Calu3 (cell line): ENCODE measurements at regions not wholly inside any gene's neighbourhood (a gene's known extent, or its start where the extent isn't known, plus 50 kb on each side); places are given as distances from the start of the nearest gene placed in this dataset.

Experiments
- BruUV-seq: library from RNA; stranded (reverse); fragments of 400-500 nt; replicated peaks from 2 replicates; lab custom pipeline; 2021; lab: Mats Ljungman, UMichigan
- CTCF ChIA-PET: fragments of 300-600 bp; sonication (Branson Sonifier 250); formaldehyde crosslinking; loops from one replicate; lab custom pipeline; 2022; ENCODE audit warnings: antibody characterized with exemption; lab: Charles Lee
- DNase-seq: peaks from one replicate; pipeline ENCODE4 v3.0.0; 2022
- H3K27ac Mint-ChIP-seq: one replicate; pipeline ENCODE4 v1.8.0; 2022; ENCODE audit warnings: mixed read lengths; ENCODE audit not compliant: unreplicated experiment
- H3K27me3 Mint-ChIP-seq: one replicate; pipeline ENCODE4 v1.8.0; 2022; ENCODE audit warnings: mixed read lengths; ENCODE audit not compliant: unreplicated experiment
- H3K36me3 Mint-ChIP-seq: one replicate; pipeline ENCODE4 v1.8.0; 2022; ENCODE audit warnings: mild to moderate bottlenecking, moderate library complexity, mixed read lengths; ENCODE audit not compliant: insufficient read depth, unreplicated experiment
- H3K4me1 Mint-ChIP-seq: one replicate; pipeline ENCODE4 v1.8.0; 2022; ENCODE audit warnings: mild to moderate bottlenecking, low read depth, mixed read lengths; ENCODE audit not compliant: unreplicated experiment
- H3K4me3 Mint-ChIP-seq: one replicate; pipeline ENCODE4 v1.8.0; 2022; ENCODE audit warnings: mild to moderate bottlenecking, low read depth, moderate library complexity, mixed read lengths; ENCODE audit not compliant: unreplicated experiment
- H3K9me3 Mint-ChIP-seq: one replicate; pipeline ENCODE4 v1.8.0; 2022; ENCODE audit warnings: low read depth, mixed read lengths; ENCODE audit not compliant: unreplicated experiment
- intact Hi-C: fragments of 100-400 bp; cut with micrococcal nuclease; formaldehyde crosslinking; loops from one replicate; pipeline ENCODE4 v1.10.0; 2022; ENCODE audit not compliant: unreplicated experiment
- TF ChIP-seq, protein P1 (sequence below): fragments of 200-600 bp; IDR thresholded peaks from one replicate; pipeline ENCODE4 v1.8.0; 2022; ENCODE audit warnings: antibody characterized with exemption; ENCODE audit not compliant: unreplicated experiment

DNA sequence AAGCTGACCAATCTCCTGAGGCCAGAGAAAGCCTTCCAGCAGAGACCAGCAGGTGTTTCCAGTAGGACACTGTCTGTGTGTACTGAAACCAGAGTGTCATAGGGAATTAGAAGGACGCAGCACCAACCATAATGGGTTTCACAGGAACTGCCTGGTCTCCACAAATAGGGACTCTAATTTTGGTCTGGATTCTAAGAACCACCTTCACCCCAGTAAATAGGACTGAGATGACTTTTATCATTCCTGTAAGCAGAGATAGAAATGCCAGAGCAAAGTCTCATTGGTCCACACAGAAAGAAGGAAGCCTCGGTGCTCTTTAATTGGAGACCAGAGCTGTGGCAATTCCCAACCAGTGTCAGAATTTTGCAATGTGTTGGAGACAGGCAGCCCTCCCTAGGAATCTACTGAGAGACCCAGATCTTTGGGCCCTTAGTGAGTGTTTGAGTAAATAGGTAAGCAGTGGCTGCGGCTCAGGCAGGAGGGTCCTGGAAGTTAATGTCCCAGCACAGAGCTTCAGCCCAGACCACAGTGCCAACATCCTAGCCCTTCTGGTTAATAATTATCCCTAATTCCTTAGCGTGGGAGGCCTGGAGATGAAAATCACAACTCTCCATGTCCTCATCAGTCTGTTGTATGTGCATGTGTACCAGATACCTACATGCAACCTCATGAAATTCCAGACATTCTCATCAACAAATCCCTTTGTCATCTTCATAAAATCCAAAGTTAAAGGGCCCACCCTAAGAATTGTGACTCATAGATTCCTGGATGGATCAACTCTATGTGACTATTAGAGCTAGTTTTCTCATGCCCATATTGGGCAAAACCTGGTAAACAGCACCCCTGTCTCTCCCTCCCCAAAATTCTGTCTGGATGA, 81.2 kb downstream of the UNC5CL start:
- Mint-ChIP-seq H3K9me3 (peaks cover 2% of the 10 kb centered on the region), H3K27ac (no peak overlapping the region), H3K4me3 (no peak overlapping the region), H3K27me3 (peaks cover 19% of the 10 kb centered on the region), H3K36me3 (no peaks in the 10 kb centered on the region), H3K4me1 (peaks cover 29% of the 10 kb centered on the region)
- BruUV-seq = no TSS peak
- no peak for DNase-seq
- TF ChIP-seq, protein P1, sequence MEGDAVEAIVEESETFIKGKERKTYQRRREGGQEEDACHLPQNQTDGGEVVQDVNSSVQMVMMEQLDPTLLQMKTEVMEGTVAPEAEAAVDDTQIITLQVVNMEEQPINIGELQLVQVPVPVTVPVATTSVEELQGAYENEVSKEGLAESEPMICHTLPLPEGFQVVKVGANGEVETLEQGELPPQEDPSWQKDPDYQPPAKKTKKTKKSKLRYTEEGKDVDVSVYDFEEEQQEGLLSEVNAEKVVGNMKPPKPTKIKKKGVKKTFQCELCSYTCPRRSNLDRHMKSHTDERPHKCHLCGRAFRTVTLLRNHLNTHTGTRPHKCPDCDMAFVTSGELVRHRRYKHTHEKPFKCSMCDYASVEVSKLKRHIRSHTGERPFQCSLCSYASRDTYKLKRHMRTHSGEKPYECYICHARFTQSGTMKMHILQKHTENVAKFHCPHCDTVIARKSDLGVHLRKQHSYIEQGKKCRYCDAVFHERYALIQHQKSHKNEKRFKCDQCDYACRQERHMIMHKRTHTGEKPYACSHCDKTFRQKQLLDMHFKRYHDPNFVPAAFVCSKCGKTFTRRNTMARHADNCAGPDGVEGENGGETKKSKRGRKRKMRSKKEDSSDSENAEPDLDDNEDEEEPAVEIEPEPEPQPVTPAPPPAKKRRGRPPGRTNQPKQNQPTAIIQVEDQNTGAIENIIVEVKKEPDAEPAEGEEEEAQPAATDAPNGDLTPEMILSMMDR = no peak
- CTCF ChIA-PET = interaction anchor here (1.1 kb wide), 1 partner anchor 40 kb away, joined by 3 read pairs; no protein-coding TSS in a partner anchor
- intact Hi-C loops = loop anchor here (5.0 kb wide), 1 partner anchor 39 kb away; no protein-coding TSS in a partner anchor

DNA sequence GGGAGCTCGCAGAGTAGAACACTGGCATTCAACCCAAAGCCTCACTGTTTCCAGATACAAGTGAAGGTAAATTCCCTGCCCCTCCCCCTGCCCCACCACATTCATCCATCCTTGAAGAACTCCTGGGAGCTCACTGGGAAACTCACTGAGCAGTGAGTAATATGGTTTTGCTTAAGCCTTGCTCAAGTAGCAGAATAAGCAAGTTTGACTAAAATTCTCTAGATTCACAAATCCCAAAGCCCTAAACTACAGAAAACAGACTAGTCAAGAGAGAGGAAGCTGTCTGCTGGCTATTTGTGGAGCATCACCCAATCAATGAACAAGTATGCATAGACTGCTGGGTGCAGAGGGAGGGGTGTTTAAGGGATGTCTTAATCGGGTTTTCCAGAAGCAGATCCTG, 82.1 kb downstream of the UNC5CL start:
- CTCF ChIA-PET = no interaction called here
- Mint-ChIP-seq H3K4me1 (peaks cover 22% of the 10 kb centered on the region), H3K4me3 (no peak overlapping the region), H3K27me3 (peaks cover 20% of the 10 kb centered on the region), H3K27ac (no peak overlapping the region), H3K36me3 (no peaks in the 10 kb centered on the region), H3K9me3 (peaks cover 2% of the 10 kb centered on the region)
- TF ChIP-seq, protein P1 = no peak
- DNase-seq = no peak
- intact Hi-C loops = loop anchor here (5.0 kb wide), 1 partner anchor 40 kb away; no protein-coding TSS in a partner anchor
- no TSS peak for BruUV-seq

DNA sequence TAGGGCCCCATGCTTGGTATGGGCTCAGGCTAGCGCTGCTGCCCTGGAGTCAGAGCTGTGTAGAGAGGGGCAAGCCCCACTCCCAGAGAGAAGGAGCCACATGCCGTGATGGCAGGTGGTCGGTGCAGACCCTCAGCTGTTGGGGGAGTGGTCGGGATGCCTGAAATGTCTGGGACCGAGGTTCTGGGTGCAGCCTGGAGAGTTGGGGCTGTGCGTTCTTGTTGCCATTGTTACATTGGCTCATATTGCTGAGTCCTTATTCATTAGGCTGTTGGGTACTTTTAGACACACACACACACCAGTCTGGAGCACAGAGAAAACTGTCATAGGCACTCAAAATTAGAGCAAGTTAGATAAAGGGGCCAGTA, 83.9 kb downstream of the UNC5CL start:
- Mint-ChIP-seq H3K27me3 (peaks cover 38% of the 10 kb centered on the region), H3K4me3 (no peak overlapping the region), H3K4me1 (peaks cover 20% of the 10 kb centered on the region), H3K9me3 (peaks cover 2% of the 10 kb centered on the region), H3K36me3 (no peaks in the 10 kb centered on the region), H3K27ac (no peak overlapping the region)
- TF ChIP-seq, protein P1 = no peak
- no TSS peak for BruUV-seq
- DNase-seq = no peak
- intact Hi-C loops = loop anchor here (5.0 kb wide), 1 partner anchor 42 kb away; no protein-coding TSS in a partner anchor
- CTCF ChIA-PET = no interaction called here

DNA sequence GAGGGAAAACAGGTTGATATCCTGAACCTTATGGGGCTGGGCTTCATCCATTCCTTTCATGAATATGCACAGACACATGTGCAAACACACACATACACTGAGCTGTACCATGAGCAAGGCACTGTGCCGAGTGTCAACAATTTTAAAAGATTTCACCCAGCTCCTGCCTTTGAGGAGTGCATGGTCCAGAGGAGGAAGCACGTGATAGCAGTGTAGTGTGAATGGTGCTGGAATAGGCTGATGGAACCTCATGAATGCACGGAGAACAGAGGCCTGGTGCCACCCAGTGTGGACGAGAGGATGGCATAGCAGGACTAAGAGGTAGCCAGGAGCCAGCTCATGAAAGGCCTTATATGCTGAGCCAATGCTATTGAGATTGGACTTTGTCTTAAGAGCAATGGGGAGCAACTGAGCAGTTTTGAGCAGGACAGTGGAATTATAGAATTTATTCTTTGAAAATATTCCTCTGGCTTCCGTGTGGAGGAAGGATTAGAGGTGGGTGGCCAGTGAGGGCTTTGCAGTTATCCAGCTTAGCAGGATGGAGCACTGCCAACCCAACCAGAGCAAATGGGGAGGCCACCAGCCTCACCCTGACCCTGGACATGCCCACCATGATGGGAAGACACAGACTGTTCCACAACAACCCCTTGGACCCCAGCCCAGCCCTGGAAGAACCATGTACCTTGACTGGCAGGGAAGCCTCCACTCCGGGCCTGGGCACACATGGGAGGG, 84.4 kb downstream of the UNC5CL start:
- TF ChIP-seq, protein P1 = no peak
- peaks cover 2% of the 10 kb centered on the region for H3K9me3 Mint-ChIP-seq

More for the DNA sequence above, 84.4 kb downstream of the UNC5CL start:
- no peak for DNase-seq
- intact Hi-C loops = loop anchor here (5.0 kb wide), 1 partner anchor 43 kb away; no protein-coding TSS in a partner anchor
- Mint-ChIP-seq H3K27ac (no peak overlapping the region), H3K4me1 (peaks cover 20% of the 10 kb centered on the region), H3K36me3 (no peaks in the 10 kb centered on the region), H3K27me3 (peaks cover 43% of the 10 kb centered on the region), H3K4me3 (no peak overlapping the region)
- CTCF ChIA-PET = no interaction called here
- BruUV-seq = no TSS peak
